Testis (tissue), 2 donors: ENCODE measurements at regions not wholly inside any gene's neighbourhood (a gene's known extent, or its start where the extent isn't known, plus 50 kb on each side); places are given as distances from the start of the nearest gene placed in this dataset.

Source experiments
- POLR2A ChIP-seq: fragments of 450-650 bp; IDR thresholded peaks from one replicate; pipeline ENCODE4 v1.6.1; 2017; ENCODE audit warnings: antibody characterized with exemption, mild to moderate bottlenecking, moderate library complexity
- TF ChIP-seq, protein P1 (sequence below), 3 experiments: fragments of 450-650 bp in 2 of 3; fragments of 200-600 bp in 1 of 3; sonication (generic) in 1 of 3; IDR thresholded peaks; one replicate each; pipeline ENCODE4 v1.5.1; 2016 to 2019; ENCODE audit warnings: antibody characterized with exemption in 3 of 3, mild to moderate bottlenecking in 2 of 3, moderate library complexity in 1 of 3

DNA sequence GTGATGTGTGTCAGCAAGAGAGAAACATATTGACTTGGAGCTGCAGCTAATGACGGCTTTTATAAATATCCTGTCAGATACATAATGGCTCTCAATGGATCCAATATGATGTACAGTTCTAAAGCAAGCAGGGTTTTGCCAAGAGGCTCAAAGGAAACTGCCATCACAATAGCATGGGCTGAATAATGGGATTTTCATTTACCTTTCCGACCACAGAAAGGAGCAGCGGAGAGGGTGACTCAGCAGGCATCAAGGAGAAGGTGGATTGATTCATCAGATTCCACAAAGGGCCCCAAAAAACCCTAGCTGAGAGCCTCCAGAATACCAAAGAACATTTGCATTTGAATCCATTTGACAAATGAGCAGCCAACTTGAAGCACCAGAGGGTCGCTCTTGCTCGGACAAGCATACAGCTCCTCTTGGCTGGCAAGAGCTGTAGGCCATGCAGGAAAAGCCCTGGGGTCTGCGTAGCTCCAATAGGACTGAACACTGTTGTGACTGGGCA is 355.7 kb upstream of the NOCT start:
- TF ChIP-seq, protein P1, sequence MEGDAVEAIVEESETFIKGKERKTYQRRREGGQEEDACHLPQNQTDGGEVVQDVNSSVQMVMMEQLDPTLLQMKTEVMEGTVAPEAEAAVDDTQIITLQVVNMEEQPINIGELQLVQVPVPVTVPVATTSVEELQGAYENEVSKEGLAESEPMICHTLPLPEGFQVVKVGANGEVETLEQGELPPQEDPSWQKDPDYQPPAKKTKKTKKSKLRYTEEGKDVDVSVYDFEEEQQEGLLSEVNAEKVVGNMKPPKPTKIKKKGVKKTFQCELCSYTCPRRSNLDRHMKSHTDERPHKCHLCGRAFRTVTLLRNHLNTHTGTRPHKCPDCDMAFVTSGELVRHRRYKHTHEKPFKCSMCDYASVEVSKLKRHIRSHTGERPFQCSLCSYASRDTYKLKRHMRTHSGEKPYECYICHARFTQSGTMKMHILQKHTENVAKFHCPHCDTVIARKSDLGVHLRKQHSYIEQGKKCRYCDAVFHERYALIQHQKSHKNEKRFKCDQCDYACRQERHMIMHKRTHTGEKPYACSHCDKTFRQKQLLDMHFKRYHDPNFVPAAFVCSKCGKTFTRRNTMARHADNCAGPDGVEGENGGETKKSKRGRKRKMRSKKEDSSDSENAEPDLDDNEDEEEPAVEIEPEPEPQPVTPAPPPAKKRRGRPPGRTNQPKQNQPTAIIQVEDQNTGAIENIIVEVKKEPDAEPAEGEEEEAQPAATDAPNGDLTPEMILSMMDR (IDR thresholded peaks at IDR 0.05), result no peak
- TF ChIP-seq POLR2A, result no peak
